ENCODE measurements at regions not wholly inside any gene's neighbourhood (a gene's known extent, or its start where the extent isn't known, plus 50 kb on each side); places are given as distances from the start of the nearest gene placed in this dataset.

DNA sequence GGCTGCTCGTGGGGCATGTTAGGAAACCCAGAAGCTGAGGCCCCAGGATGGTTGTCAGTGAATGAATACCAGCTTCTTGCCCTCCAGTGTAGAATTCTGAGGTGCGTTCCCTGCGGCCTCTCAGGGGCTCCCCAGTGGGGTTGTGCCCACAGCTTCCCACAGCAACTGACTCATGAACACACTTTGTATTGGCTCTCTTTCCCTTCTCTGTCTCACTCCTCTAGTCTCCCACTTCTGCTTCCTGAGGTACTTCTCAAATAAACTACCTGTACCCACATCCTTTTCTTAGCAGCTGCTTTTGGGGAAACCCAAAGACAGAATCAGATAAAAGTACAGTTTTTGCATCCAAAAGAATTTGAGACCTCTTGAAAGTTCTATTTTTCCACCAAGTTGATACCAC is 107.7 kb upstream of the JAG1 start:
- H3K4me3 ChIP-seq (ENCODE audit: low read depth, low read length): no peak overlapping the region
- TF ChIP-seq, protein P1, sequence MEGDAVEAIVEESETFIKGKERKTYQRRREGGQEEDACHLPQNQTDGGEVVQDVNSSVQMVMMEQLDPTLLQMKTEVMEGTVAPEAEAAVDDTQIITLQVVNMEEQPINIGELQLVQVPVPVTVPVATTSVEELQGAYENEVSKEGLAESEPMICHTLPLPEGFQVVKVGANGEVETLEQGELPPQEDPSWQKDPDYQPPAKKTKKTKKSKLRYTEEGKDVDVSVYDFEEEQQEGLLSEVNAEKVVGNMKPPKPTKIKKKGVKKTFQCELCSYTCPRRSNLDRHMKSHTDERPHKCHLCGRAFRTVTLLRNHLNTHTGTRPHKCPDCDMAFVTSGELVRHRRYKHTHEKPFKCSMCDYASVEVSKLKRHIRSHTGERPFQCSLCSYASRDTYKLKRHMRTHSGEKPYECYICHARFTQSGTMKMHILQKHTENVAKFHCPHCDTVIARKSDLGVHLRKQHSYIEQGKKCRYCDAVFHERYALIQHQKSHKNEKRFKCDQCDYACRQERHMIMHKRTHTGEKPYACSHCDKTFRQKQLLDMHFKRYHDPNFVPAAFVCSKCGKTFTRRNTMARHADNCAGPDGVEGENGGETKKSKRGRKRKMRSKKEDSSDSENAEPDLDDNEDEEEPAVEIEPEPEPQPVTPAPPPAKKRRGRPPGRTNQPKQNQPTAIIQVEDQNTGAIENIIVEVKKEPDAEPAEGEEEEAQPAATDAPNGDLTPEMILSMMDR (conservative IDR thresholded peaks at IDR 0.05; ENCODE audit: low read depth, low read length): no peak
- no peak for DNase-seq (ENCODE audit: low read depth)

DNA sequence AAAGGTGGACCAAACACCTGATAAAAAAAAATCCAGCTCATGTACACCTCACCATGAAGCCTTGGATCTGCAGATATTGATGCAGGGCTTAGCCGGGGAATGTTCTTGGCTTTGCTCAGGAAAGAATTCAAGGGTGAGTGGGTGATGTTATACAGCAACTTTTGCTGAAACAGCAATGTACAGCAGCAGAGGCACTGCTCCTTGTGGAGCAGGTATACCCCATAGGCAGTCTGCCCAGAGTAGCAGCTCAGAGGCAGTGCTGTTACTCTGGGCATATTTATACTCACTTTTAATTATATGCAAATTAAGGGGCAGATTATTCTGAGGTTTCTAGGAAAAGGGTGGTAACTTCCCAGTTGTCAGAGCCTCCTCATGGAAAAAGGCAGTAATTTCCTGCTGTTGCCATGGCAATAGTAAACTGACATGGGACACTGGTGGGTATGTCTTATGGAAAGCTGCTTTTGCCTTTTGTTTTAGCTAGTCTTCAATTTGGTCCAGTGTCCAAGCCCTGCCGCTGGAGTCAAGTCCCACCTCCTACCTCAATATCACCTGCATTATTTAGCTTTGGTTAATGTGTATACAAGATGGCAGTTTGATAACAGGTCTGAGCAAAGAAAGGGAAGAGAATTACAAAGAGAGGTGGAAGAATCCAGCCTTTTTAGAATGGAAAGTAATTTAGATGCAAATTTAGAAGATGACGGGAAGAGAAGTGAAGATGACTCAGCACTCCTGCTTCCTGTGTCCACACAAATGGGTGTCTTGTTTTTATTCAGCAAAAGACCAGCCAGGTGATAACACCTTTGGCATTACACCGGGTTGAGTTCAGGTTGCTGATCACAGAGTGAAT is 110.1 kb upstream of the JAG1 start:
- TF ChIP-seq, protein P1 (conservative IDR thresholded peaks at IDR 0.05; ENCODE audit: low read depth, low read length): no peak
- no peak for DNase-seq (ENCODE audit: low read depth)
- H3K4me3 ChIP-seq (ENCODE audit: low read depth, low read length): no peak overlapping the region

GRCh38 chr20:10784554-10785183 is 110.9 kb upstream of the JAG1 start:
- DNase-seq (ENCODE audit: low read depth): no peak
- no peak overlapping the region for H3K4me3 ChIP-seq (ENCODE audit: low read depth, low read length)
- TF ChIP-seq, protein P1 (conservative IDR thresholded peaks at IDR 0.05; ENCODE audit: low read depth, low read length): no peak

DNA sequence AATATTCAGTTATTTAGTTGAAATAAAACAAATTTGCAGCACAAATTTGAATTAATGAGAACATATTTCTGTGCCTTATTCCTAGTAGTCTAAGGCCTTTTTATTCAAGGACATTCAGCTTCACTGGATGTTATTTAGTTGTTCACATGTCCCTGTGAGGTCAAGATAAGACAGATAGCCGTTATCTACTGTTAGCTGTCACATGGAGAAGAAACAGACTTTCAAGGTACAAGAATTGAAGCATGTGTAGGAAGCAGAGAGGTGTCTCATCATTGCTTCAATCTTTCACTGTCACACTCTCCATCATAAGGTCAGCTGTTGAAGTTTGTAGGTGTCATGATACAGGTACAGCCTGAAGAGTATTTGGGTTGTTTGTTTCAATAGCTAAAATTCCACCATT is 112.9 kb upstream of the JAG1 start:
- H3K4me3 ChIP-seq (ENCODE audit: low read depth, low read length): no peak overlapping the region
- TF ChIP-seq, protein P1 (conservative IDR thresholded peaks at IDR 0.05; ENCODE audit: low read depth, low read length): no peak

GRCh38 chr20:10788055-10788454 is 114.3 kb upstream of the JAG1 start:
- no peak overlapping the region for H3K4me3 ChIP-seq (ENCODE audit: low read depth, low read length)
- TF ChIP-seq, protein P1 (conservative IDR thresholded peaks at IDR 0.05; ENCODE audit: low read depth, low read length): no peak
- DNase-seq (ENCODE audit: low read depth): no peak

More for the DNA sequence above, 112.9 kb upstream of the JAG1 start:
- DNase-seq (ENCODE audit: low read depth): no peak

GRCh38 chr20:10788877-10789276 is 115.1 kb upstream of the JAG1 start:
- no peak for DNase-seq (ENCODE audit: low read depth)
- no peak overlapping the region for H3K4me3 ChIP-seq (ENCODE audit: low read depth, low read length)
- TF ChIP-seq, protein P1 (conservative IDR thresholded peaks at IDR 0.05; ENCODE audit: low read depth, low read length): no peak
